HG02973 (cell line): ENCODE measurements at regions not wholly inside any gene's neighbourhood (a gene's known extent, or its start where the extent isn't known, plus 50 kb on each side); places are given as distances from the start of the nearest gene placed in this dataset.
A peak's percentile ranks its signal among the peaks of the same experiment; 100 is the strongest.
"Not testable (repeated sequence)": the region's sequence is repeated elsewhere in the genome, so short reads cannot be mapped to it uniquely, and the experiment has no call there.

ENCODE experiments used
- ATAC-seq: cut with Tn5 transposase; IDR thresholded peaks from one replicate; pipeline ENCODE4 v1.9.1; 2021; ENCODE audit warnings: moderate library complexity; ENCODE audit not compliant: unreplicated experiment

GRCh38 chr13:79190932-79191331 lies 215.1 kb downstream of the RBM26 start:
- no peak for ATAC-seq

GRCh38 chr13:79187917-79188690 lies 218.0 kb downstream of the RBM26 start:
- ATAC-seq, result no peak

GRCh38 chr13:79185580-79185979 lies 220.5 kb downstream of the RBM26 start:
- no peak for ATAC-seq

- ATAC-seq, result no peak
Observed at GRCh38 chr13:79183231-79183630, 222.8 kb downstream of the RBM26 start.

GRCh38 chr13:79173691-79174090 lies 232.4 kb downstream of the RBM26 start:
- ATAC-seq, result not testable (repeated sequence)

- ATAC-seq, result not testable (repeated sequence)
Observed at GRCh38 chr13:79172924-79173323, 233.1 kb downstream of the RBM26 start.

- ATAC-seq, result no peak
Observed at GRCh38 chr13:79171141-79172061, 234.7 kb downstream of the RBM26 start.

- no peak for ATAC-seq
Observed at GRCh38 chr13:79160818-79161217, 245.2 kb downstream of the RBM26 start.

GRCh38 chr13:79155883-79156282 lies 250.2 kb downstream of the RBM26 start:
- ATAC-seq, result no peak

- ATAC-seq, result no peak
Observed at GRCh38 chr13:79149210-79149609, 256.8 kb downstream of the RBM26 start.

GRCh38 chr13:79141082-79141481 lies 265.0 kb downstream of the RBM26 start:
- no peak for ATAC-seq

- no peak for ATAC-seq
Observed at GRCh38 chr13:79128158-79128557, 277.9 kb downstream of the RBM26 start.

GRCh38 chr13:79126706-79127105 lies 279.3 kb downstream of the RBM26 start:
- ATAC-seq, result no peak

GRCh38 chr13:79124183-79124582 lies 281.9 kb downstream of the RBM26 start:
- ATAC-seq, result no peak

- ATAC-seq, result no peak
Observed at GRCh38 chr13:79121286-79121685, 284.8 kb downstream of the RBM26 start.

- ATAC-seq, result no peak
Observed at GRCh38 chr13:79119578-79120107, 286.4 kb downstream of the RBM26 start.

- no peak for ATAC-seq
Observed at GRCh38 chr13:79112016-79112415, 294.0 kb downstream of the RBM26 start.

- ATAC-seq, result peak; percentile 46
Observed at GRCh38 chr13:79108914-79109643, 297.0 kb downstream of the RBM26 start.

- ATAC-seq, result no peak
Observed at GRCh38 chr13:79098596-79098995, 307.5 kb downstream of the RBM26 start.

- no peak for ATAC-seq
Observed at GRCh38 chr13:79097201-79097600, 308.9 kb downstream of the RBM26 start.

GRCh38 chr13:79096099-79096498 lies 310.0 kb downstream of the RBM26 start:
- no peak for ATAC-seq
